HAP-1 (cell line): ENCODE measurements at regions not wholly inside any gene's neighbourhood (a gene's known extent, or its start where the extent isn't known, plus 50 kb on each side); places are given as distances from the start of the nearest gene placed in this dataset.
"Not testable (repeated sequence)": the region's sequence is repeated elsewhere in the genome, so short reads cannot be mapped to it uniquely, and the experiment has no call there.

Experiments used
- DNase-seq, 2 experiments: peaks; one replicate each; pipeline ENCODE4 v3.0.0-alpha.2; 2016 to 2020; ENCODE audit warnings: low spot score in 2 of 2
- H3K27me3 ChIP-seq: fragments of 250-450 bp; sonication (Bioruptor Pico); 2 replicates; pipeline ENCODE4 v1.5.1; 2020; ENCODE audit warnings: low read depth, mild to moderate bottlenecking, moderate library complexity
- H3K36me3 ChIP-seq: fragments of 250-450 bp; sonication (Bioruptor Pico); replicated peaks from 2 replicates; pipeline ENCODE4 v1.5.1; 2020; ENCODE audit warnings: mild to moderate bottlenecking
- H3K4me1 ChIP-seq: fragments of 250-450 bp; sonication (Bioruptor Pico); 2 replicates; pipeline ENCODE4 v1.5.1; 2020; ENCODE audit warnings: mild to moderate bottlenecking
- H3K4me3 ChIP-seq: fragments of 250-450 bp; sonication (Bioruptor Pico); 2 replicates; pipeline ENCODE4 v1.5.1; 2020; ENCODE audit warnings: mild to moderate bottlenecking, moderate library complexity
- H3K9me3 ChIP-seq: fragments of 250-450 bp; sonication (Bioruptor Pico); 2 replicates; pipeline ENCODE4 v1.5.1; 2020; ENCODE audit warnings: mild to moderate bottlenecking, moderate library complexity
- in situ Hi-C: fragments of 300-500 bp; cut with MboI; formaldehyde crosslinking; loops from 3 replicates; pipeline ENCODE4 v1.14.3; 2020; ENCODE audit warnings: low sequenced_read_pairs, inconsistent platforms, mixed read lengths

GRCh38 chr6:2579804-2580570, 170.7 kb downstream of the MYLK4 start:
- in situ Hi-C loops = no loop called here
- peaks cover 14% of the 10 kb centered on the region for H3K4me1 ChIP-seq
- H3K27me3 ChIP-seq = no peaks in the 10 kb centered on the region
- no peak for DNase-seq
- H3K4me3 ChIP-seq = no peak overlapping the region
- H3K9me3 ChIP-seq = no peaks in the 10 kb centered on the region
- no peaks in the 10 kb centered on the region for H3K36me3 ChIP-seq

DNA sequence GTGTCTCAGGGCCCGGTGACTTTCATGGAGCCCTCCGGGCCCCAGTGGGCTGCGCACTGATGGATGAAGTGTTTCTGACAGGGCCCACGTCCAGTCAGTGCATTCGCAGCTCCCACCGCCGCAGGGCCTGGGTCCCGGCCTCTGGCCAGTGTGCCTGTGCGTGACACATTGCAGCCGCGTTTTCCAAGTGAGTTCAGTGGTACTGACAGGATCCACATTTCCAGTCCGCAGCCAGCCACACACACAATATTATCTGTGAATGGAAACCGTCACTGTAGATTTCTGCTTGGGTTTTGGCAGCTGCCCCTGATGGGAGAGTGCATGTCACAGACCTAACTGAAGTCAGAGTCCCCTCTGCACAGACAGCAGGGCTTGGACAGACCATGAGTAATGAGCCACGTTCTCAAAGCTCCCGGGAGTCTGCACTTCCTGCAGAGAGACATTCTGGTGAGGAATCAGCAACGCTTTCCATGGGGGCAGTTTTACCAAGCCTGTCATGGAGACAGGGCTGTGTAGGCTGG, 171.4 kb downstream of the MYLK4 start:
- DNase-seq = no peak
- H3K27me3 ChIP-seq = no peaks in the 10 kb centered on the region
- H3K9me3 ChIP-seq = no peaks in the 10 kb centered on the region
- H3K4me3 ChIP-seq = no peak overlapping the region
- H3K36me3 ChIP-seq = no peaks in the 10 kb centered on the region
- peaks cover 14% of the 10 kb centered on the region for H3K4me1 ChIP-seq
- in situ Hi-C loops = no loop called here

GRCh38 chr6:2578767-2579166, 172.0 kb downstream of the MYLK4 start:
- in situ Hi-C loops = no loop called here
- no peak for DNase-seq
- Histone ChIP-seq H3K27me3 (no peaks in the 10 kb centered on the region), H3K36me3 (no peaks in the 10 kb centered on the region), H3K4me3 (no peak overlapping the region), H3K4me1 (peaks cover 14% of the 10 kb centered on the region), H3K9me3 (no peaks in the 10 kb centered on the region)

GRCh38 chr6:2576499-2576898, 174.2 kb downstream of the MYLK4 start:
- Histone ChIP-seq H3K4me1 (peaks cover 10% of the 10 kb centered on the region), H3K36me3 (no peaks in the 10 kb centered on the region), H3K4me3 (no peak overlapping the region), H3K27me3 (no peaks in the 10 kb centered on the region; the same call in 1 of the 2 replicates), H3K9me3 (no peaks in the 10 kb centered on the region)
- in situ Hi-C loops = no loop called here
- DNase-seq = no peak

DNA sequence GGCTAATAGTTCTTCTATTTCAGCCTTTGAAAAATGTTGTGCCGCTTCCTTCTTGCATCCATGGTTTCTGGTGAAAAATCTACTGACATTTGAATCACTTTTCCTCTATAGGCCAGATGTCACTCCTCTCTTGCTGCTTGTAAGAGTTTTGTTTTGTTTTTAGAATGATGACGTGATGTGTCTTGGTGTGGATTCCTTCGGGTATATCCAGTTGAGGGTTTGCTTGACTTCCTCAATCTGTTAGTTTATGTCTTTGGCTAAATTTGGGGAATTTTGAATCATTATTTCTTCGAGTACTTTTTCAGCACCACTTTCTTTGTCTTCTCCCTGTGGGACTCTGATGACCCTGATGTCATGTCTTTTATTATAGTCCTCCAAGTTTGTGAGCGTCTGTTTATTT, 175.5 kb downstream of the MYLK4 start:
- H3K36me3 ChIP-seq = no peaks in the 10 kb centered on the region
- no peaks in the 10 kb centered on the region for H3K4me1 ChIP-seq
- no peak for DNase-seq
- in situ Hi-C loops = no loop called here
- H3K4me3 ChIP-seq = no peak overlapping the region
- no peaks in the 10 kb centered on the region; the same call in 1 of the 2 replicates for H3K27me3 ChIP-seq
- H3K9me3 ChIP-seq = no peaks in the 10 kb centered on the region

- in situ Hi-C loops, H3K27me3 ChIP-seq, DNase-seq, H3K4me1 ChIP-seq, H3K9me3 ChIP-seq, H3K36me3 ChIP-seq, H3K4me3 ChIP-seq: not testable (repeated sequence)
These were observed 181.3 kb downstream of the MYLK4 start for GRCh38 chr6:2569420-2569819.

- no peak overlapping the region for H3K4me3 ChIP-seq
- no peaks in the 10 kb centered on the region for H3K36me3 ChIP-seq
- H3K27me3 ChIP-seq = no peaks in the 10 kb centered on the region
- in situ Hi-C loops = no loop called here
- no peaks in the 10 kb centered on the region for H3K4me1 ChIP-seq
- no peaks in the 10 kb centered on the region for H3K9me3 ChIP-seq
- no peak for DNase-seq
These were observed 184.7 kb downstream of the MYLK4 start for GRCh38 chr6:2566048-2566447.

- Histone ChIP-seq H3K27me3 (no peaks in the 10 kb centered on the region), H3K36me3 (no peaks in the 10 kb centered on the region), H3K4me1 (no peaks in the 10 kb centered on the region), H3K4me3 (no peak overlapping the region), H3K9me3 (no peaks in the 10 kb centered on the region)
- no peak for DNase-seq
- in situ Hi-C loops = no loop called here
These were observed 185.2 kb downstream of the MYLK4 start for GRCh38 chr6:2565499-2565898.

- Histone ChIP-seq H3K27me3 (no peaks in the 10 kb centered on the region), H3K4me1 (no peaks in the 10 kb centered on the region), H3K36me3 (no peaks in the 10 kb centered on the region), H3K9me3 (no peaks in the 10 kb centered on the region), H3K4me3 (no peak overlapping the region)
- DNase-seq = no peak
- in situ Hi-C loops = no loop called here
These were observed 187.1 kb downstream of the MYLK4 start for GRCh38 chr6:2563635-2564034.

GRCh38 chr6:2562721-2563451, 187.8 kb downstream of the MYLK4 start:
- no peak overlapping the region for H3K4me3 ChIP-seq
- no peak for DNase-seq
- no peaks in the 10 kb centered on the region for H3K9me3 ChIP-seq
- in situ Hi-C loops = no loop called here
- H3K4me1 ChIP-seq = no peaks in the 10 kb centered on the region
- no peaks in the 10 kb centered on the region for H3K36me3 ChIP-seq
- no peaks in the 10 kb centered on the region for H3K27me3 ChIP-seq

- Histone ChIP-seq H3K9me3 (no peaks in the 10 kb centered on the region), H3K36me3 (no peaks in the 10 kb centered on the region), H3K27me3 (no peaks in the 10 kb centered on the region), H3K4me1 (no peaks in the 10 kb centered on the region), H3K4me3 (no peak overlapping the region)
- DNase-seq = no peak
- in situ Hi-C loops = no loop called here
These were observed 189.6 kb downstream of the MYLK4 start for GRCh38 chr6:2560917-2561698.

DNA sequence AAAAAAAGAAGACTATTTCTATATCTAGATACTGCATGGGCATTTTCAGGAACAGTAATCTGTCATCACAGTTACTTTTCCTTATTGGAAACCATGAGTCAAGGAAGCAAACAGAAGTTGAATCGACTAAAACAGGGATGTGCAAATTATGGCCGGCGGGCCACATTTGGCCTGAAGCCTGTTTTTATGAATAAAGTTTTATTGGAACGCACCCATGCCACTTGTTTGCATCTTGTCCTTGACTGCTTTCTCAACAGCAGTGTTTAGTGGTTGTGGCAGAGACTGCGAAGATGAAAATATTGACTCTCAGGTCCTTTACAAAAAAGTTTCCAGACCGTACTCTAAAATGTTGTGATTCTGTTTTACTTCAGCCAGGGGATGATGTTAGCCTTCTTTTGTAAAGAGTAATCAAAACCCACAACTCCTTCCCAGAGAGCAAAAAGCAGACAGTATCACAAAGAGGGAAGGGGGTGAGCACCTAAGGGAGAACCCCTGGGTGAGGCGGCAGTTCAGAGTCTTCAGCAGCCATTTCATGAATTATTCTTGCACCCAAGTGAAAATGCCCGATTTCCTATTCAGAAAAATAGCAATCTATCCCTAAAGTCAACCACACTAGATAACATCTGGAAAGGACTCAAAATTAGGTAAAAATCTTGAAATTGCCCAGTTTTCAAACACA, 190.4 kb downstream of the MYLK4 start:
- in situ Hi-C loops = no loop called here
- no peaks in the 10 kb centered on the region for H3K27me3 ChIP-seq
- no peaks in the 10 kb centered on the region for H3K9me3 ChIP-seq
- no peaks in the 10 kb centered on the region for H3K36me3 ChIP-seq
- no peak overlapping the region for H3K4me3 ChIP-seq
- DNase-seq = no peak
- no peaks in the 10 kb centered on the region for H3K4me1 ChIP-seq
